ENCODE measurements at regions not wholly inside any gene's neighbourhood (a gene's known extent, or its start where the extent isn't known, plus 50 kb on each side); places are given as distances from the start of the nearest gene placed in this dataset.

- ChIA-PET POLR2A (no interaction called here), CTCF (ENCODE audit: low intra/inter-chr PET ratio, low total read pairs) (interaction anchor here (0.7 to 2.4 kb wide), 4 partner anchors 297 to 504 kb away, joined by 3 to 36 read pairs (median 12); no protein-coding TSS in a partner anchor)
- BruUV-seq (replicated peaks) = no TSS peak
- Histone ChIP-seq H3K4me3 (replicated peaks in 1 of 3; ENCODE audit: insufficient read depth in 1 of 3, low read depth in 2 of 3, low read length in 3 of 3) (no peak overlapping the region), H3K9ac (ENCODE audit: insufficient read depth, low read depth, low read length) (no peak overlapping the region), H3K4me1 (ENCODE audit: insufficient read depth, low read length) (no peaks in the 10 kb centered on the region), H3K9me3 (ENCODE audit: low read length) (no peaks in the 10 kb centered on the region), H4K20me1 (ENCODE audit: insufficient read depth, low read length) (no peaks in the 10 kb centered on the region), H2AFZ (ENCODE audit: low read length) (no peak overlapping the region), H3K4me2 (ENCODE audit: low read depth, low read length) (no peak overlapping the region), H3K79me2 (ENCODE audit: insufficient read depth, low read length) (no peaks in the 10 kb centered on the region), H3K27me3 (ENCODE audit: control insufficient read depth in 1 of 2, insufficient read depth in 2 of 2, low read length in 2 of 2) (peaks cover 3 to 10% of the 10 kb centered on the region in 2 experiments; a peak in 2 of 5 replicates), H3K27ac (ENCODE audit: extremely low read length, insufficient read depth, low read length) (no peak overlapping the region), H3K36me3 (replicated peaks in 1 of 2; ENCODE audit: control insufficient read depth in 1 of 2, insufficient read depth in 2 of 2, low read length in 2 of 2) (no peaks in the 10 kb centered on the region)
- peak; percentile 92 for ATAC-seq
- DNase-seq (ENCODE audit: low spot score) = peak; percentile 31
- in situ Hi-C loops (cut with HindIII; ENCODE audit: extremely low pct_ligation_motif_present, low pct_unique_long_range_greater_than_20kb) (loop anchor here (5.0 to 10.0 kb wide), 3 partner anchors 298 to 496 kb away; no protein-coding TSS in a partner anchor), intact Hi-C loops (cut with micrococcal nuclease; ENCODE audit: unreplicated experiment) (loop anchor here (10.0 kb wide), 1 partner anchor 506 kb away; no protein-coding TSS in a partner anchor)
- 22% methylated on average over 31 of the region's 31 CpGs for WGBS (ENCODE audit: low lambda C conversion rate)
- FAIRE-seq = no peak
- TF ChIP-seq ZFP91 (CRISPR knock-in tag; IDR thresholded peaks at IDR 0.05; ENCODE audit: borderline replicate concordance) (no peak), NFKB2 (CRISPR knock-in tag; IDR thresholded peaks at IDR 0.05; ENCODE audit: borderline replicate concordance) (peak; percentile 80), TBX2 (CRISPR knock-in tag; IDR thresholded peaks at IDR 0.05; ENCODE audit: borderline replicate concordance) (0 out of 2 replicates have a peak, but pooled peaks have one; percentile 11), TP53 (CRISPR knock-in tag; conservative IDR thresholded peaks at IDR 0.05) (no peak), ONECUT2 (CRISPR knock-in tag; IDR thresholded peaks at IDR 0.05) (no peak), ZNF597 (CRISPR knock-in tag; IDR thresholded peaks at IDR 0.05) (0 out of 2 replicates have a peak, but pooled peaks have one; percentile 62), PRDM15 (CRISPR knock-in tag; IDR thresholded peaks at IDR 0.05) (no peak), ZNF564 (CRISPR knock-in tag; IDR thresholded peaks at IDR 0.05) (no peak), IRF9 (CRISPR knock-in tag; IDR thresholded peaks at IDR 0.05; ENCODE audit: borderline replicate concordance) (no peak), ZSCAN21 (CRISPR knock-in tag; IDR thresholded peaks at IDR 0.05; ENCODE audit: borderline replicate concordance) (0 out of 2 replicates have a peak, but pooled peaks have one; percentile 33), ZSCAN20 (CRISPR knock-in tag; IDR thresholded peaks at IDR 0.05; ENCODE audit: borderline replicate concordance) (no peak), ZNF704 (CRISPR knock-in tag; IDR thresholded peaks at IDR 0.05; ENCODE audit: borderline replicate concordance) (0 out of 2 replicates have a peak, but pooled peaks have one; percentile 45), MAFF (IDR thresholded peaks at IDR 0.05; ENCODE audit: low read depth, low read length) (0 out of 2 replicates have a peak, but pooled peaks have one; percentile 1)
Measured at GRCh38 chr20:21808863-21809664, 103.6 kb downstream of the PAX1 start.

Data from HepG2 (cell line).